HepG2 (cell line): ENCODE measurements at regions not wholly inside any gene's neighbourhood (a gene's known extent, or its start where the extent isn't known, plus 50 kb on each side); places are given as distances from the start of the nearest gene placed in this dataset.
A peak's percentile ranks its signal among the peaks of the same experiment; 100 is the strongest.
"Not testable (repeated sequence)": the region's sequence is repeated elsewhere in the genome, so short reads cannot be mapped to it uniquely, and the experiment has no call there.

Experiments used
- ATAC-seq: fragments of 200-7000 bp; cut with Tn5 transposase; 3 replicates; pipeline ENCODE4 v1.9.1; 2020; ENCODE audit warnings: mild to moderate bottlenecking, moderate library complexity
- BruUV-seq: library from RNA; stranded (reverse); fragments of 400-500 nt; replicated peaks from 2 replicates; lab custom pipeline; 2021; lab: Mats Ljungman, UMichigan
- CTCF ChIA-PET: fragments of 300-600 bp; formaldehyde crosslinking; extraction: SDS; loops from one replicate; lab custom pipeline; 2021; ENCODE audit warnings: low total read pairs, inconsistent platforms, low intra/inter-chr PET ratio; lab: Yijun Ruan, JAX
- POLR2A ChIA-PET: fragments of 350-600 bp; sonication (Branson Sonifier 250); formaldehyde crosslinking; loops from one replicate; lab custom pipeline; 2020; ENCODE audit warnings: antibody characterized with exemption, inconsistent platforms; lab: Yijun Ruan, JAX
- DNase-seq: peaks from one replicate; pipeline ENCODE4 v3.0.0-alpha.2; 2015; ENCODE audit warnings: low spot score
- FAIRE-seq: peaks from 3 replicates; lab custom pipeline; 2011; peaks lifted over from hg19 to GRCh38; lab: Jason Lieb, UNC
- H2AFZ ChIP-seq: one replicate; pipeline ENCODE4 v1.6.1; 2011; ENCODE audit warnings: low read length, inconsistent platforms
- H3K27ac ChIP-seq: fragments of 300-600 bp; 3 replicates; pipeline ENCODE4 v1.8.0; 2011; ENCODE audit warnings: mixed run types, mild to moderate bottlenecking, mixed read lengths, low read length, inconsistent platforms; ENCODE audit not compliant: insufficient read depth; ENCODE audit errors: extremely low read length
- H3K27me3 ChIP-seq, 2 experiments: fragments of 200-600 bp in 1 of 2; 2 replicates in 1 of 2; 3 replicates in 1 of 2; pipeline versions ENCODE4 v1.6.0 to v1.8.0; 2011; ENCODE audit warnings: low read length in 2 of 2, mild to moderate bottlenecking in 2 of 2, moderate library complexity in 2 of 2, inconsistent platforms in 1 of 2; ENCODE audit not compliant: insufficient read depth in 2 of 2, control insufficient read depth in 1 of 2
- H3K36me3 ChIP-seq, 2 experiments: fragments of 200-600 bp in 1 of 2; replicated peaks in 1 of 2; 2 replicates in 1 of 2; 3 replicates in 1 of 2; pipeline versions ENCODE4 v1.5.1 to v1.8.0; 2011; ENCODE audit warnings: low read length in 2 of 2, inconsistent platforms in 1 of 2; ENCODE audit not compliant: insufficient read depth in 2 of 2, control insufficient read depth in 1 of 2
- H3K4me1 ChIP-seq: 2 replicates; pipeline ENCODE4 v1.5.1; 2012; ENCODE audit warnings: low read length, inconsistent platforms; ENCODE audit not compliant: insufficient read depth
- H3K4me2 ChIP-seq: 2 replicates; pipeline ENCODE4 v1.6.0; 2011; ENCODE audit warnings: low read depth, low read length, inconsistent platforms
- H3K4me3 ChIP-seq, 3 experiments: fragments of 200-600 bp in 1 of 3; sonication (generic), shearing (Covaris generic) in 1 of 3; replicated peaks in 1 of 3; 2 replicates each; pipeline ENCODE4 v1.5.1; 2011 to 2016; ENCODE audit warnings: low read length in 3 of 3, inconsistent platforms in 2 of 3, low read depth in 2 of 3, mild to moderate bottlenecking in 2 of 3, control low read depth in 1 of 3, mixed read lengths in 1 of 3; ENCODE audit not compliant: insufficient read depth in 1 of 3
- H3K79me2 ChIP-seq: one replicate; pipeline ENCODE4 v1.6.1; 2011; ENCODE audit warnings: low read length, inconsistent platforms; ENCODE audit not compliant: insufficient read depth
- H3K9ac ChIP-seq: 2 replicates; pipeline ENCODE4 v1.6.0; 2011; ENCODE audit warnings: mild to moderate bottlenecking, low read depth, low read length, inconsistent platforms; ENCODE audit not compliant: insufficient read depth
- H3K9me3 ChIP-seq: 2 replicates; pipeline ENCODE4 v1.5.1; 2012; ENCODE audit warnings: mild to moderate bottlenecking, low read length
- H4K20me1 ChIP-seq: 2 replicates; pipeline ENCODE4 v1.6.0; 2011; ENCODE audit warnings: inconsistent platforms, mild to moderate bottlenecking, low read length, moderate library complexity; ENCODE audit not compliant: insufficient read depth
- FOXA1 ChIP-seq, 2 experiments: fragments of 450-650 bp in 1 of 2; sonication (generic) in 1 of 2; formaldehyde crosslinking in 1 of 2; IDR thresholded peaks; 2 replicates each; pipeline versions ENCODE4 v1.4.0 to v1.6.1; 2016 to 2020; ENCODE audit warnings: missing genetic modification reagents in 1 of 2
- FOXA3 ChIP-seq: IDR thresholded peaks from 2 replicates; pipeline ENCODE4 v1.6.1; 2016; ENCODE audit warnings: missing genetic modification reagents, missing compliant biosample characterization
- IRF1 ChIP-seq: sonication (generic); formaldehyde crosslinking; IDR thresholded peaks from 2 replicates; pipeline ENCODE4 v1.4.0; 2020; ENCODE audit warnings: low read depth, mild to moderate bottlenecking, missing genetic modification reagents
- UBTF ChIP-seq: sonication (generic); formaldehyde crosslinking; IDR thresholded peaks from 2 replicates; pipeline ENCODE4 v1.4.0; 2020; ENCODE audit warnings: mild to moderate bottlenecking, missing genetic modification reagents
- ZNF281 ChIP-seq: sonication (generic); formaldehyde crosslinking; IDR thresholded peaks from 2 replicates; pipeline ENCODE4 v1.4.0; 2020; ENCODE audit warnings: missing genetic modification reagents, borderline replicate concordance
- ZNF816 ChIP-seq: sonication (generic); formaldehyde crosslinking; IDR thresholded peaks from 2 replicates; pipeline ENCODE4 v1.8.0; 2022; ENCODE audit warnings: missing genetic modification reagents, mild to moderate bottlenecking, borderline replicate concordance
- WGBS: methylation state at CpG from one replicate; pipeline ENCODE4 v1.1.6; 2017; ENCODE audit warnings: low lambda C conversion rate; 5-methylcytosine and 5-hydroxymethylcytosine counted together
- in situ Hi-C: cut with HindIII; loops from 2 replicates; pipeline ENCODE4 v1.10.0; 2017; ENCODE audit warnings: low pct_unique_long_range_greater_than_20kb; ENCODE audit not compliant: extremely low pct_ligation_motif_present
- intact Hi-C: fragments of 100-400 bp; cut with micrococcal nuclease; formaldehyde crosslinking; loops from one replicate; pipeline ENCODE4 v1.10.0; 2022; ENCODE audit not compliant: unreplicated experiment

- TF ChIP-seq IRF1 (CRISPR knock-in tag) (no peak), ZNF816 (no peak), UBTF (CRISPR knock-in tag) (no peak)
These were observed 1240.8 kb upstream of the CRIM1 start (continued) for GRCh38 chr2:35114765-35115164.

- FAIRE-seq; H3K4me1 ChIP-seq; H3K79me2 ChIP-seq; H3K36me3 ChIP-seq; intact Hi-C loops; H2AFZ ChIP-seq; in situ Hi-C loops; H3K9me3 ChIP-seq; H3K27ac ChIP-seq; CTCF ChIA-PET; H4K20me1 ChIP-seq; DNase-seq; H3K27me3 ChIP-seq; H3K9ac ChIP-seq; BruUV-seq; ATAC-seq; POLR2A ChIA-PET; TF ChIP-seq FOXA1 (IDR thresholded peaks at IDR 0.05): not testable (repeated sequence)
- peak overlapping the region; percentile 49; the same call in 1 of the 2 replicates for H3K4me2 ChIP-seq
- peak overlapping the region in 1 of 3 experiments; percentile 40; a peak in 2 of 6 replicates for H3K4me3 ChIP-seq
- TF ChIP-seq ZNF281 (CRISPR knock-in tag) = peak; percentile 87
- TF ChIP-seq FOXA1 (CRISPR knock-in tag; IDR thresholded peaks at IDR 0.05) = peak; percentile 36; the same call in 1 of the 2 replicates
- TF ChIP-seq FOXA3 (CRISPR knock-in tag) = 0 out of 2 replicates have a peak, but pooled peaks have one; percentile 22
- WGBS = 0% methylated on average over 1 of the region's 10 CpGs
These were observed 1243.2 kb upstream of the CRIM1 start for GRCh38 chr2:35112367-35112766.
